GM12874 (cell line): ENCODE measurements at regions not wholly inside any gene's neighbourhood (a gene's known extent, or its start where the extent isn't known, plus 50 kb on each side); places are given as distances from the start of the nearest gene placed in this dataset.

Source experiments
- TF ChIP-seq, protein P1 (sequence below): IDR thresholded peaks from 2 replicates; pipeline ENCODE4 v1.5.1; 2011; ENCODE audit warnings: low read depth, mild to moderate bottlenecking, control low read depth, low read length, moderate library complexity; ENCODE audit not compliant: insufficient read depth

DNA sequence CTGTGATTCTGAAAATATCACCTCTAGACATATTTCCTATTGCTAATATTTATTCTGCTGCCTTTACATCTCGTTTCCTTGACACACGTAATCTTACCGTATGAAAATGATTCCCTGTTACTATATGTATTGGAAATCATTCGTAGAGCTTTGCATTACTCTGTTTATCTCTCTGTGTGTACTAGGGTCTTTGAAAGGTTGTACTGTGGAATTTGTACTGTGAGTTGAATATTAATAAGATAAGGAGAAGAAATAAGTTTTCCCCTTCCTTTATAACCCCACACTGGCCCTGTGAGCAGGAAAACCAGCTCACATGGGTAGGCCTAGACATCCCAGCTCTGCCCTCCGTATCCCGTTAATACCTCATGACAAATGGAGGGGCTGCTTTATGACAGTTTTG lies 354.9 kb downstream of the KLF5 start:
- TF ChIP-seq, protein P1, sequence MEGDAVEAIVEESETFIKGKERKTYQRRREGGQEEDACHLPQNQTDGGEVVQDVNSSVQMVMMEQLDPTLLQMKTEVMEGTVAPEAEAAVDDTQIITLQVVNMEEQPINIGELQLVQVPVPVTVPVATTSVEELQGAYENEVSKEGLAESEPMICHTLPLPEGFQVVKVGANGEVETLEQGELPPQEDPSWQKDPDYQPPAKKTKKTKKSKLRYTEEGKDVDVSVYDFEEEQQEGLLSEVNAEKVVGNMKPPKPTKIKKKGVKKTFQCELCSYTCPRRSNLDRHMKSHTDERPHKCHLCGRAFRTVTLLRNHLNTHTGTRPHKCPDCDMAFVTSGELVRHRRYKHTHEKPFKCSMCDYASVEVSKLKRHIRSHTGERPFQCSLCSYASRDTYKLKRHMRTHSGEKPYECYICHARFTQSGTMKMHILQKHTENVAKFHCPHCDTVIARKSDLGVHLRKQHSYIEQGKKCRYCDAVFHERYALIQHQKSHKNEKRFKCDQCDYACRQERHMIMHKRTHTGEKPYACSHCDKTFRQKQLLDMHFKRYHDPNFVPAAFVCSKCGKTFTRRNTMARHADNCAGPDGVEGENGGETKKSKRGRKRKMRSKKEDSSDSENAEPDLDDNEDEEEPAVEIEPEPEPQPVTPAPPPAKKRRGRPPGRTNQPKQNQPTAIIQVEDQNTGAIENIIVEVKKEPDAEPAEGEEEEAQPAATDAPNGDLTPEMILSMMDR, result no peak

DNA sequence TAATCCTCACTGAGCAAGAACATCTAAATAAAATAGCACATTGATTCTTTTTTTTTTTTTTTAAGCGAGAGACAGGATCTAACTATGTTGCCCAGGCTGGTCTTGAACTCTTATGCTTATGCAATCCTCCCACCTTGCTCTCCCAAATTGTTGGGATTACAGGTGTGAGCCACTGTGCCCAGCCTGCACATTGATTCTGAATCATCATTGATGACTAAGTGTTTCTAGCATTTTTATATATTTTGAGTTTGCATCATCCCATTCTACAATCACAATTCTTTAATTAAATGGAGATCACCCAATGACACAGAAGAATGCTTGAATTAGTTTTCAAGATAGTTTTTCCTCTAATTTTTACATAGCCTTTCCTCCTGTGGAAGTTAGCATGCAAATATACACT lies 354.1 kb downstream of the KLF5 start:
- TF ChIP-seq, protein P1, result no peak

- TF ChIP-seq, protein P1, result no peak
These were observed 352.4 kb downstream of the KLF5 start for GRCh38 chr13:73411067-73411809.

GRCh38 chr13:73406454-73406853 lies 347.6 kb downstream of the KLF5 start:
- TF ChIP-seq, protein P1, result no peak

DNA sequence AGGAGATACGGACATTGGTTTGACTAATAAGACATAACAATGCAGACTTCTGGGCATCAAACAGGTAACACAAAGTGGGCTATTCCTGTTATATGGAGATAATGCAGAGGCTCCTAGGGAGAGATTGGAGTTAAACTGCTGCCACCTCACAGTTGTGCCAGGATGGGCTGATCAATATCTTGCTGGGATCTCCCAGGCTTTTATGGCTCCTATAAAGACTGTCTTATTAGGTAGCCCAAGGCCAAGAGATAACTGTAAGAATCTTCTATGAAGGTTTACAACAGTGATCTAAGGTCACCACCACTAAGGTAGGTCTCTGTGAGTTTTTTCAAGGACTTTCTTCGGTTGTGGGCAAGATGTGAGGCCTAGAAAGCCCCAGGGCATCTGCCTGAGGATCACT lies 345.8 kb downstream of the KLF5 start:
- TF ChIP-seq, protein P1, result no peak

- TF ChIP-seq, protein P1, result no peak
These were observed 344.7 kb downstream of the KLF5 start for GRCh38 chr13:73403355-73404120.

- TF ChIP-seq, protein P1, result no peak
These were observed 343.0 kb downstream of the KLF5 start for GRCh38 chr13:73401769-73402168.
